ENCODE measurements at regions not wholly inside any gene's neighbourhood (a gene's known extent, or its start where the extent isn't known, plus 50 kb on each side); places are given as distances from the start of the nearest gene placed in this dataset.

- TF ChIP-seq ADNP (CRISPR knock-in tag; IDR thresholded peaks at IDR 0.05) (no peak), MIER2 (CRISPR knock-in tag; IDR thresholded peaks at IDR 0.05) (no peak), TEF (CRISPR knock-in tag; IDR thresholded peaks at IDR 0.05) (no peak), SMARCE1 (IDR thresholded peaks at IDR 0.05; ENCODE audit: borderline replicate concordance) (no peak), IRX3 (CRISPR knock-in tag; IDR thresholded peaks at IDR 0.05; ENCODE audit: borderline replicate concordance, low read depth) (no peak)
Measured at GRCh38 chr6:40131675-40132074, 197.4 kb upstream of the MOCS1 start (continued).

GRCh38 chr6:40128127-40128526, 193.9 kb upstream of the MOCS1 start:
- H3K79me2 ChIP-seq (ENCODE audit: insufficient read depth, low read length) = no peaks in the 10 kb centered on the region
- H3K27ac ChIP-seq (ENCODE audit: extremely low read length, insufficient read depth, low read length) = no peak overlapping the region
- no peaks in the 10 kb centered on the region for H3K36me3 ChIP-seq (replicated peaks in 1 of 2; ENCODE audit: control insufficient read depth in 1 of 2, insufficient read depth in 2 of 2, low read length in 2 of 2)
- no peaks in the 10 kb centered on the region for H4K20me1 ChIP-seq (ENCODE audit: insufficient read depth, low read length)
- no peak for TF ChIP-seq ZBTB25 (CRISPR knock-in tag; IDR thresholded peaks at IDR 0.05)
- no peak for TF ChIP-seq SMARCE1 (IDR thresholded peaks at IDR 0.05; ENCODE audit: borderline replicate concordance)
- TF ChIP-seq ZSCAN30 (CRISPR knock-in tag; IDR thresholded peaks at IDR 0.05) = no peak
- TF ChIP-seq HHEX (CRISPR knock-in tag; IDR thresholded peaks at IDR 0.05) = no peak
- H3K9me3 ChIP-seq (ENCODE audit: low read length) = peaks cover 95% of the 10 kb centered on the region
- ChIA-PET CTCF (ENCODE audit: low intra/inter-chr PET ratio, low total read pairs) (no interaction called here), POLR2A (no interaction called here)
- no peaks in the 10 kb centered on the region for H3K27me3 ChIP-seq (ENCODE audit: control insufficient read depth in 1 of 2, insufficient read depth in 2 of 2, low read length in 2 of 2)
- in situ Hi-C loops (cut with HindIII; ENCODE audit: extremely low pct_ligation_motif_present, low pct_unique_long_range_greater_than_20kb) (no loop called here), intact Hi-C loops (cut with micrococcal nuclease; ENCODE audit: unreplicated experiment) (no loop called here)
- no peaks in the 10 kb centered on the region for H3K4me1 ChIP-seq (ENCODE audit: insufficient read depth, low read length)
- H3K9ac ChIP-seq (ENCODE audit: insufficient read depth, low read depth, low read length) = no peak overlapping the region
- DNase-seq (ENCODE audit: low spot score) = no peak
- H2AFZ ChIP-seq (ENCODE audit: low read length) = no peak overlapping the region
- H3K4me2 ChIP-seq (ENCODE audit: low read depth, low read length) = no peak overlapping the region
- 28% methylated on average over 2 of the region's 2 CpGs for WGBS (ENCODE audit: low lambda C conversion rate)
- ATAC-seq = no peak
- no TSS peak for BruUV-seq (replicated peaks)
- H3K4me3 ChIP-seq (replicated peaks in 1 of 3; ENCODE audit: insufficient read depth in 1 of 3, low read depth in 2 of 3, low read length in 3 of 3) = no peak overlapping the region
- FAIRE-seq = no peak
